K562 (cell line): ENCODE measurements at regions not wholly inside any gene's neighbourhood (a gene's known extent, or its start where the extent isn't known, plus 50 kb on each side); places are given as distances from the start of the nearest gene placed in this dataset.

Source experiments
- ATAC-seq: fragments of 200-7000 bp; cut with Tn5 transposase; 3 replicates; pipeline ENCODE4 v1.9.1; 2020; ENCODE audit warnings: moderate library complexity
- BruUV-seq: library from RNA; stranded (reverse); fragments of 400-500 nt; replicated peaks from 2 replicates; lab custom pipeline; 2021; lab: Mats Ljungman, UMichigan
- CTCF ChIA-PET: fragments of 300-600 bp; formaldehyde crosslinking; extraction: SDS; loops from one replicate; lab custom pipeline; 2021; ENCODE audit warnings: low intra/inter-chr PET ratio; lab: Yijun Ruan, JAX
- POLR2A ChIA-PET: fragments of 300-600, 350-650 bp; sonication (Branson Sonifier 250); formaldehyde crosslinking; extraction: SDS; loops from one replicate; lab custom pipeline; 2021; ENCODE audit warnings: antibody characterized with exemption, inconsistent platforms; lab: Yijun Ruan, JAX
- DNase-seq, 4 experiments: peaks; one replicate each; pipeline versions ENCODE4 v3.0.0 to v3.0.0-alpha.2; 2011 to 2018; ENCODE audit warnings: low spot score in 3 of 4, mixed read lengths in 3 of 4; ENCODE audit errors: extremely low read depth in 1 of 4
- FAIRE-seq: peaks from 2 replicates; lab custom pipeline; 2011; peaks lifted over from hg19 to GRCh38; lab: Jason Lieb, UNC
- H2AFZ ChIP-seq: 2 replicates; pipeline ENCODE4 v1.6.0; 2011; ENCODE audit warnings: low read depth, low read length, control low read depth, inconsistent platforms
- H3K27ac ChIP-seq: fragments of 200-600 bp; 3 replicates; pipeline ENCODE4 v1.8.0; 2011; ENCODE audit warnings: low read depth, mild to moderate bottlenecking, control low read depth, inconsistent platforms, low read length, moderate library complexity, mixed read lengths; ENCODE audit errors: extremely low read depth
- H3K27me3 ChIP-seq, 2 experiments: fragments of 300-600 bp in 1 of 2; 2 replicates in 1 of 2; 3 replicates in 1 of 2; pipeline versions ENCODE4 v1.6.0 to v1.8.0; 2011; ENCODE audit warnings: inconsistent platforms in 2 of 2, low read length in 2 of 2, mild to moderate bottlenecking in 1 of 2, mixed read lengths in 1 of 2, moderate library complexity in 1 of 2; ENCODE audit not compliant: control insufficient read depth in 2 of 2, insufficient read depth in 2 of 2
- H3K36me3 ChIP-seq: fragments of 300-600 bp; 3 replicates; pipeline ENCODE4 v1.8.0; 2011; ENCODE audit warnings: mild to moderate bottlenecking, low read length, inconsistent platforms; ENCODE audit not compliant: control insufficient read depth, insufficient read depth
- H3K4me1 ChIP-seq, 2 experiments: fragments of 200-600 bp in 1 of 2; replicated peaks in 1 of 2; 2 replicates in 1 of 2; 3 replicates in 1 of 2; pipeline versions ENCODE4 v1.5.1 to v1.8.0; 2011; ENCODE audit warnings: inconsistent platforms in 2 of 2, low read length in 2 of 2, mild to moderate bottlenecking in 1 of 2, mixed read lengths in 1 of 2, moderate library complexity in 1 of 2; ENCODE audit not compliant: control insufficient read depth in 2 of 2, insufficient read depth in 2 of 2
- H3K4me2 ChIP-seq: 2 replicates; pipeline ENCODE4 v1.6.1; 2011; ENCODE audit warnings: low read length, control low read depth, inconsistent platforms, mixed read lengths; ENCODE audit not compliant: insufficient read depth
- H3K4me3 ChIP-seq: fragments of 200-600 bp; sonication (generic), shearing (Covaris generic); 2 replicates; pipeline ENCODE4 v1.5.1; 2016; ENCODE audit warnings: control low read depth, inconsistent platforms
- H3K79me2 ChIP-seq: fragments of 200-600 bp; 3 replicates; pipeline ENCODE4 v1.8.0; 2011; ENCODE audit warnings: low read length, inconsistent platforms; ENCODE audit not compliant: control insufficient read depth, insufficient read depth
- H3K9ac ChIP-seq, 2 experiments: 2 replicates each; pipeline versions ENCODE4 v1.6.0 to v1.6.1; 2011; ENCODE audit warnings: low read depth in 2 of 2, low read length in 2 of 2, control low read depth in 1 of 2, inconsistent platforms in 1 of 2, mild to moderate bottlenecking in 1 of 2, mixed read lengths in 1 of 2; ENCODE audit not compliant: insufficient read depth in 1 of 2
- H3K9me1 ChIP-seq: one replicate; pipeline ENCODE4 v1.6.0; 2011; ENCODE audit warnings: inconsistent platforms, mild to moderate bottlenecking, low read length, moderate library complexity; ENCODE audit not compliant: control insufficient read depth, insufficient read depth
- H3K9me3 ChIP-seq: replicated peaks from 2 replicates; pipeline ENCODE4 v1.5.1; 2011; ENCODE audit warnings: low read depth, low read length, inconsistent platforms; ENCODE audit not compliant: control insufficient read depth, insufficient read depth
- H4K20me1 ChIP-seq: replicated peaks from 2 replicates; pipeline ENCODE4 v1.6.1; 2011; ENCODE audit warnings: low read length, inconsistent platforms, mixed read lengths; ENCODE audit not compliant: control insufficient read depth, insufficient read depth
- GABPA ChIP-seq: fragments of 200-800 bp; sonication (Bioruptor generic); conservative IDR thresholded peaks from 2 replicates; pipeline ENCODE4 v1.6.1; 2016; ENCODE audit warnings: low read depth, missing genetic modification characterization, missing compliant biosample characterization
- HINFP ChIP-seq: fragments of 450-650 bp; conservative IDR thresholded peaks from 2 replicates; pipeline ENCODE4 v1.6.1; 2016; ENCODE audit warnings: missing genetic modification characterization, low read depth, mild to moderate bottlenecking, control low read depth, missing compliant biosample characterization
- MAFK ChIP-seq: IDR thresholded peaks from 2 replicates; pipeline ENCODE4 v1.6.1; 2011; ENCODE audit warnings: low read length, improper control_type of control experiment
- MEF2A ChIP-seq: IDR thresholded peaks from 2 replicates; pipeline ENCODE4 v1.6.1; 2011; ENCODE audit warnings: low read depth, mild to moderate bottlenecking, low read length, moderate library complexity; ENCODE audit not compliant: control insufficient read depth
- PCBP1 ChIP-seq: fragments of 200-400 bp; formaldehyde crosslinking; IDR thresholded peaks from 2 replicates; pipeline ENCODE4 v1.6.1; 2018; ENCODE audit warnings: mild to moderate bottlenecking, low read depth, low read length; ENCODE audit not compliant: poor library complexity, severe bottlenecking
- RNF219 ChIP-seq: fragments of 250-450 bp; sonication (Bioruptor Pico); IDR thresholded peaks from 2 replicates; pipeline ENCODE4 v1.5.0; 2022; ENCODE audit warnings: mild to moderate bottlenecking
- THAP7 ChIP-seq: fragments of 250-450 bp; sonication (Bioruptor Pico); IDR thresholded peaks from 2 replicates; pipeline ENCODE4 v1.5.0; 2021
- ZNF764 ChIP-seq: fragments of 250-450 bp; sonication (Bioruptor Pico); IDR thresholded peaks from 2 replicates; pipeline ENCODE4 v1.4.0; 2020; ENCODE audit warnings: low read depth, mild to moderate bottlenecking, moderate library complexity
- WGBS: fragments of 100-300 bp; shearing (Covaris generic); methylation state at CpG from one replicate; pipeline ENCODE4 v1.1.6; 2016; ENCODE audit warnings: low coverage, mixed read lengths; ENCODE audit not compliant: insufficient coverage; ENCODE audit errors: missing lambda C conversion rate; 5-methylcytosine and 5-hydroxymethylcytosine counted together
- in situ Hi-C: fragments of 300-500 bp; cut with MboI; formaldehyde crosslinking; loops from 4 replicates; pipeline ENCODE4 v1.15.0; 2018; ENCODE audit warnings: inconsistent platforms, mixed read lengths
- intact Hi-C: fragments of 100-400 bp; cut with micrococcal nuclease; formaldehyde crosslinking; loops from 2 replicates; pipeline ENCODE4 v1.14.2; 2022

GRCh38 chr12:127308148-127308547 is 958.8 kb upstream of the TMEM132C start:
- ATAC-seq (no peak), FAIRE-seq (no peak), DNase-seq (no peak)
- no TSS peak for BruUV-seq
- H3K9me1 ChIP-seq = no peaks in the 10 kb centered on the region
- intact Hi-C loops = no loop called here
- no peaks in the 10 kb centered on the region for H3K9me3 ChIP-seq
- no peaks in the 10 kb centered on the region for H3K4me1 ChIP-seq
- no peak overlapping the region for H3K4me3 ChIP-seq
- ChIA-PET CTCF (no interaction called here), POLR2A (no interaction called here)
- 0 out of 5 replicates have a peak, but pooled peaks cover 0 to 5% of the 10 kb centered on the region in 2 experiments for H3K27me3 ChIP-seq
- H3K4me2 ChIP-seq = no peak overlapping the region
- no peak overlapping the region for H3K9ac ChIP-seq
- no peak overlapping the region for H2AFZ ChIP-seq
- TF ChIP-seq HINFP = no peak
- TF ChIP-seq MAFK = no peak
- no peak for TF ChIP-seq ZNF764 (CRISPR knock-in tag)
- no peak for TF ChIP-seq PCBP1
- no peak for TF ChIP-seq MEF2A
- no peak for TF ChIP-seq THAP7 (CRISPR knock-in tag)
- no peak for TF ChIP-seq GABPA (tag)
- TF ChIP-seq RNF219 (CRISPR knock-in tag) = no peak
- H3K27ac ChIP-seq = no peak overlapping the region
- no peaks in the 10 kb centered on the region for H4K20me1 ChIP-seq
- 7% methylated on average over 1 of the region's 1 CpG for WGBS
- in situ Hi-C loops = no loop called here
- H3K79me2 ChIP-seq = no peaks in the 10 kb centered on the region
- no peaks in the 10 kb centered on the region for H3K36me3 ChIP-seq
